Small intestine (tissue), 7 donors: ENCODE measurements at regions not wholly inside any gene's neighbourhood (a gene's known extent, or its start where the extent isn't known, plus 50 kb on each side); places are given as distances from the start of the nearest gene placed in this dataset.

Experiments
- DNase-seq, 2 donors: peaks; one replicate each; pipeline versions ENCODE4 v3.0.0 to v3.0.0-alpha.2; 2013
- FAIRE-seq: peaks from 2 replicates; lab custom pipeline; 2012; peaks lifted over from hg19 to GRCh38; lab: Jason Lieb, UNC
- H3K27ac ChIP-seq, 3 donors: one replicate each; pipeline ENCODE4 v1.5.1; 2013; ENCODE audit warnings: low read length in 2 of 3, mild to moderate bottlenecking in 2 of 3, control low read depth in 1 of 3, inconsistent platforms in 1 of 3, low read depth in 1 of 3, moderate library complexity in 1 of 3
- H3K27me3 ChIP-seq, 3 donors: one replicate each; pipeline ENCODE4 v1.6.1; 2013; ENCODE audit warnings: low read length in 3 of 3, inconsistent platforms in 1 of 3; ENCODE audit not compliant: control insufficient read depth in 3 of 3, insufficient read depth in 3 of 3
- H3K36me3 ChIP-seq, 3 donors: one replicate each; pipeline ENCODE4 v1.6.1; 2013; ENCODE audit warnings: low read length in 3 of 3, inconsistent platforms in 1 of 3, low read depth in 1 of 3, mild to moderate bottlenecking in 1 of 3, moderate library complexity in 1 of 3; ENCODE audit not compliant: control insufficient read depth in 3 of 3, insufficient read depth in 2 of 3
- H3K4me1 ChIP-seq, 3 donors: one replicate each; pipeline ENCODE4 v1.6.1; 2013; ENCODE audit warnings: low read length in 2 of 3, inconsistent platforms in 1 of 3, low read depth in 1 of 3, mild to moderate bottlenecking in 1 of 3, moderate library complexity in 1 of 3; ENCODE audit not compliant: control insufficient read depth in 3 of 3, insufficient read depth in 2 of 3
- H3K4me3 ChIP-seq, 3 donors: one replicate each; pipeline ENCODE4 v1.5.1; 2013; ENCODE audit warnings: low read length in 3 of 3, control low read depth in 1 of 3, inconsistent platforms in 1 of 3, low read depth in 1 of 3, mild to moderate bottlenecking in 1 of 3, moderate library complexity in 1 of 3
- H3K9me3 ChIP-seq, 2 donors: one replicate each; pipeline ENCODE4 v1.6.1; 2013; ENCODE audit warnings: low read depth in 1 of 2, low read length in 1 of 2; ENCODE audit not compliant: control insufficient read depth in 2 of 2, insufficient read depth in 1 of 2
- WGBS, 3 donors: extraction: QIAGEN DNeasy Blood & Tissue Kit; methylation state at CpG; one replicate each; pipeline ENCODE4 v1.1.7; 2013; 5-methylcytosine and 5-hydroxymethylcytosine counted together
- donor health status: healthy with polysubstance abuse.
- donor health status: control.
- donor health status: control.
- donor health status: Bipolar disorder and iron deficiency.
- donor health status: healthy.

GRCh38 chr4:133968174-133968573, 233.4 kb downstream of the PABPC4L start:
- FAIRE-seq (no peak), DNase-seq (no peak)
- H3K9me3 ChIP-seq, result no peaks in the 10 kb centered on the region
- H3K4me1 ChIP-seq, result no peaks in the 10 kb centered on the region
- WGBS, 3 donors, result 17 to 41% (median 24%) methylated on average over 3 of the region's 3 CpGs
- H3K4me3 ChIP-seq, result no peak overlapping the region
- no peak overlapping the region for H3K27ac ChIP-seq
- no peaks in the 10 kb centered on the region for H3K27me3 ChIP-seq
- no peaks in the 10 kb centered on the region for H3K36me3 ChIP-seq

DNA sequence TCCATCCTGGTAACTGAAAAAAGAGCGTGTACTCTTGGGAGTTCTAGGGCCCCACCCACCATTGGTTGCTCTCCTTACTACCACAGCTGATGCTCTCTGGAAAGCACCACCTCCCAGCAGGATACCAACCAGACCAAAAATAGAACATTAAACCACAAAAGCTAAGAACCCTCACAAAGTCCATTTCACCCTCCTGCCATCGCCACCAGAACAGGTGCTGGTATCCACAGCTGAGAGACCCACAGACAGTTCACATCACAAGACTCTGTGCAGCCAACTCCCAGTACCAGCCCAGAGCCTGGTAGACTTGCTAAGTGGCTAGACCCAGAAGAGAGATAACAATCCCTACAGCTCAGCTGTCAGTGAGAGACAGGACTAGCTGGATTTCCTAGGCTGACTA, 240.6 kb downstream of the PABPC4L start:
- 87 to 94% (median 89%) methylated on average over 2 of the region's 2 CpGs for WGBS, 3 donors
- Histone ChIP-seq H3K36me3 (no peaks in the 10 kb centered on the region), H3K4me1 (no peaks in the 10 kb centered on the region), H3K27ac (no peak overlapping the region), H3K9me3 (no peaks in the 10 kb centered on the region), H3K27me3 (no peaks in the 10 kb centered on the region), H3K4me3 (no peak overlapping the region)
- DNase-seq (no peak), FAIRE-seq (no peak)

DNA sequence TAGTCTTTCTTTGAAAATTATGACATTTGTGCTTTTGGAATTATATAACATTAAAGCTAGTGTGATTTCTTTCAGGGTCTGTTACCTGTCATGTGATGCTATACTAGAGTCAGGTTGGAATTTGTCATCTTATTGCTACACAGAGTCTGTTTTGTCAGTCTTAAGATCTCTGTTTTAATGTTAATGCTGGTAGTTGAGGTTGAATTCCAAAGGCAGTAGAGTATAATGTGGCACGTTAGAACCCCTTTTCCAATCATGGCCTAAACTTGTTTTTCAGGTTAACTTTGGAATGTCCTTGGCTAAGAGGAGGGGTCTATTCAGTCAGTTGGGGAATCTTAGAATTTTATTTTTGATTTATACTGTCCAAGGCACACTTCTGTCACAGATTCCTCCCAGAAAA, 258.5 kb downstream of the PABPC4L start:
- Histone ChIP-seq H3K36me3 (no peaks in the 10 kb centered on the region), H3K9me3 (no peaks in the 10 kb centered on the region), H3K27me3 (no peaks in the 10 kb centered on the region), H3K4me1 (no peaks in the 10 kb centered on the region), H3K27ac (no peak overlapping the region), H3K4me3 (no peak overlapping the region)
- WGBS, 3 donors, result 33 to 44% (median 39%) methylated on average over 1 of the region's 1 CpG
- no peak for FAIRE-seq
- DNase-seq, result no peak

- DNase-seq, result no peak
- no peaks in the 10 kb centered on the region for H3K27me3 ChIP-seq
- FAIRE-seq, result no peak
- H3K4me1 ChIP-seq, result no peaks in the 10 kb centered on the region
- no peak overlapping the region for H3K4me3 ChIP-seq
- no peaks in the 10 kb centered on the region for H3K36me3 ChIP-seq
- H3K27ac ChIP-seq, result no peak overlapping the region
- no peaks in the 10 kb centered on the region for H3K9me3 ChIP-seq
Observed at GRCh38 chr4:133938061-133938460, 263.5 kb downstream of the PABPC4L start.

- Histone ChIP-seq H3K4me1 (no peaks in the 10 kb centered on the region), H3K36me3 (no peaks in the 10 kb centered on the region), H3K27ac (no peak overlapping the region), H3K27me3 (peaks cover 0 to 2% (median 0%) of the 10 kb centered on the region in 3 donors), H3K4me3 (no peak overlapping the region), H3K9me3 (no peaks in the 10 kb centered on the region)
- FAIRE-seq, result no peak
- WGBS, 3 donors, result 76 to 87% (median 83%) methylated on average over 1 of the region's 1 CpG
- no peak for DNase-seq
Observed at GRCh38 chr4:133929531-133930239, 271.9 kb downstream of the PABPC4L start.

DNA sequence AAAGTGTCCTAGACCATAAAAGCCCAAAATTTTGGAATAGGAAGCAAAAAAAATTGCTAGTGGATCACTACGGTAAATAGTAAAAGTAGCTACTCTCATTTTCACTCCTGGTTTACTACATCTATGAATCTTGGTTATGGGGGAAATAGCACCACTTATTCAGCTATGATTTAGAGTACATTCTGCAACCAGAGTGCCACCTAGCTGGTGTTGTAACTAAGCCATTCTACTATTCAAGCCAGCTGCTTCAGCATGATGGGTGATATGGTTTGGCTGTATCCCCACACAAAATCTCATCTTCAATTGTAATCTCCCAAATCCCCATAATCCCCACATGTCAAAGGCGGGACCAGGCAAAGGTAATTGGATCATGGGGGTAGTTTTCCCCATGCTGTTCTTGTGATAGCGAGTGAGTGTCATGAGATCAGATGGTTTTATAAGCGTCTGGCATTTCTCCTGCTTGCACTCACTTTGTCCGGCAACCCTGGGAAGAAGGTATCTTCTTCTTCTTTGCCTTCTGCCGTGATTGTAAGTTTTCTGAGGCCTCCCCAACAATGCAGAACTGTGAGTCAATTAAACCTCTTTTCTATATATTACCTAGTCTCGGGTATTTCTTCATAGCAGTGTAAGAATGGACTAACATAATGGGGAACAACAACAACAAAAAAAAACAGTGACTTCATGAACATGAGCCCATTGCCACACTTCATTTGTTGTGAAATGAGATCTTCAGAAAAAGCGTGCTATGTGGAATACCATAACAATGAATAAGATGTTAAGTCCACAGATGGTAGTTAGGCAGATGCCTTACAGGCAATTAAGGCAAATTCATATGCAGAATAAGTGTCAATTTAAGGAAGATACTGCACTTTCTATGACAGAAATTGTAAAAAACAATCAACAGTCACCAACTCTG, 280.1 kb downstream of the PABPC4L start:
- no peaks in the 10 kb centered on the region for H3K36me3 ChIP-seq
- DNase-seq, result peak in 1 of 2 donors; percentile 16
- no peaks in the 10 kb centered on the region for H3K27me3 ChIP-seq
- WGBS, 3 donors, result 76 to 86% (median 83%) methylated on average over 8 of the region's 8 CpGs
- H3K4me1 ChIP-seq, result no peaks in the 10 kb centered on the region
- H3K27ac ChIP-seq, result no peak overlapping the region
- no peak overlapping the region for H3K4me3 ChIP-seq
- no peak for FAIRE-seq
- no peaks in the 10 kb centered on the region for H3K9me3 ChIP-seq

DNA sequence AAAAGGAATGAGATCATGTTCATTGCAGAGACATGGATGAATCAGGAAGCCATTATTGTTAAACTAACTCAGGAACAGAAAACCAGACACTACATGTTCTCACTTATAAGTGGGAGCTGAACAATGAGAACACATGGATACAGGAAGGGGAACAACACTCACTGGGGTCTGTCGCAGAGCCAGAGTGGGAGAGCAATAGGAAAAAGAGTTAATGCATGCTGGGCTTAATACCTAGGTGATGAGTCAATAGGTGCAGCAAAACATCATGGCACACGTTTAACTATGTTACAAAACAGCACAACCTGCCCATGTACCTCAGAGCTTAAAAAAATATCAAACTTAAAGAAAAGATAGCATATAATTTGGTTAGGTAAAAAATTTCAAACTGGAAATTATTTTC, 281.4 kb downstream of the PABPC4L start:
- 76 to 78% (median 77%) methylated on average over 2 of the region's 2 CpGs for WGBS, 3 donors
- no peaks in the 10 kb centered on the region for H3K9me3 ChIP-seq
- H3K4me1 ChIP-seq, result no peaks in the 10 kb centered on the region
- no peak for FAIRE-seq
- DNase-seq, result no peak
- H3K27me3 ChIP-seq, result no peaks in the 10 kb centered on the region
- no peak overlapping the region for H3K27ac ChIP-seq
- H3K4me3 ChIP-seq, result no peak overlapping the region
- no peaks in the 10 kb centered on the region for H3K36me3 ChIP-seq

DNA sequence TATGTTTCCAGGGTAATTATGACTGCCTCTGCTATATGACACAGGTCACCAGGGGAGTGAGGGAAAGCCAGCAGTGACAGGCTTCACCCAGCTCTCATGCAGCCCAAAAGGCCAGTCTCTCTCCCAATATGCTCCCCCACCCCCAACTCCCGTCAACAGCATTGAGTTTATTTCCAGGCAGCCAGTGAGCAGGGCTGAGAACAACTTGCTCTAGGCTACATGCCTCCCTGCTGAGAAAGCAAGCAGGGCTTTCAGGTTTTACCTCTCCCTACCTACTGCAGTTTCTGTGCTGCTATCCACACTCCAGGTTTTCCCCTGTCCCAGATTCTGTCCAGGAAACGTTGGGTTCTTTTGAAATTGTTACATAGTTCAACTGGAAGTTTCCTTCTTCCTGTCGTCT, 291.4 kb downstream of the PABPC4L start:
- 64 to 80% (median 66%) methylated on average over 3 of the region's 3 CpGs for WGBS, 3 donors
- no peak overlapping the region for H3K4me3 ChIP-seq
- FAIRE-seq, result no peak
- H3K4me1 ChIP-seq, result no peaks in the 10 kb centered on the region
- H3K27me3 ChIP-seq, result no peaks in the 10 kb centered on the region
- H3K27ac ChIP-seq, result no peak overlapping the region
- no peak for DNase-seq
- peaks cover 0 to 14% of the 10 kb centered on the region in 2 donors for H3K9me3 ChIP-seq
- H3K36me3 ChIP-seq, result no peaks in the 10 kb centered on the region
